NB4 (cell line): ENCODE measurements at regions not wholly inside any gene's neighbourhood (a gene's known extent, or its start where the extent isn't known, plus 50 kb on each side); places are given as distances from the start of the nearest gene placed in this dataset.

Source experiments
- CTCF ChIP-seq: IDR thresholded peaks from one replicate; pipeline ENCODE4 v1.5.1; 2012; ENCODE audit warnings: low read depth, low read length
- POLR2A ChIP-seq: IDR thresholded peaks from 2 replicates; pipeline ENCODE4 v1.6.1; 2011; ENCODE audit warnings: mild to moderate bottlenecking; ENCODE audit not compliant: insufficient read length; ENCODE audit errors: extremely low read depth

- no peak for TF ChIP-seq CTCF
- TF ChIP-seq POLR2A, result no peak
These were observed 76.5 kb downstream of the ZNF518B start for GRCh38 chr4:10380735-10381134.
